C4-2B (cell line): ENCODE measurements at regions not wholly inside any gene's neighbourhood (a gene's known extent, or its start where the extent isn't known, plus 50 kb on each side); places are given as distances from the start of the nearest gene placed in this dataset.

Experiments
- H3K27ac ChIP-seq: fragments of 450-650 bp; 2 replicates; pipeline ENCODE4 v1.5.1; 2017
- ZFX ChIP-seq: fragments of 450-650 bp; IDR thresholded peaks from 2 replicates; pipeline ENCODE4 v1.6.1; 2017
- TF ChIP-seq, protein P1 (sequence below): fragments of 450-650 bp; conservative IDR thresholded peaks from 2 replicates; pipeline ENCODE4 v1.5.1; 2017; ENCODE audit warnings: mild to moderate bottlenecking

DNA sequence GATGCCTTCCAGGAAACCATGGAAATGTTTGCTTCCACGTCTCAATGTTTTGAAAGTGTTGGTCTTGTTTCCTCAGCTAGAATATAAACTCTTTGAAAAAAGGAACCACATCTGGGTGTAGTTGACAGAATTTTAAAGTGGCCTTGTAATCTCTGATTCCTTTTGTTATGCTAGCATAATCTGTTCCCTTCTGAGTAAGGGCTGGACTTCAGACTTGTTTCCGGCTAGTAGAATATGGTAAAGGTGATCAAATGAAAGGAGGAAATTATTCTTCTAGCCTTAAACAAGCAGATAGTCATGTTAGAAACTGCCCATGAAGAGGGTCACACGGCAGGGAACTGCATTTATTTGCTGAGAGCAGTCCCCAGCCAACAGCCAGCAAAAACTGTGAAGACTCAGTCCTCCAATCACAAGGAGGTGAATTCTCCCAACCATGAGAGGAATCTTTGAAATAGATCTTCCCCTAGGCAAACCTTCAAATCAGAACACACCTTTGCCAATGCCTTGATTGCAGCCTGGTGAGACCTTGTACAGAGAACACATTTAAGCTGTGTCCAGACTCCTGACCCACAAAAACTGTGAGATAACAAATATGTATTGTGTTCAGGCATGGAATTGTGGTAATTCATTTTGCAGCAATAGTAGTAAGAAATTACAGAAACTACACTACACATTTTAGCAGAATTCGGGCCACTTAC lies 316.9 kb upstream of the SP8 start:
- no peak overlapping the region for H3K27ac ChIP-seq
- TF ChIP-seq, protein P1, sequence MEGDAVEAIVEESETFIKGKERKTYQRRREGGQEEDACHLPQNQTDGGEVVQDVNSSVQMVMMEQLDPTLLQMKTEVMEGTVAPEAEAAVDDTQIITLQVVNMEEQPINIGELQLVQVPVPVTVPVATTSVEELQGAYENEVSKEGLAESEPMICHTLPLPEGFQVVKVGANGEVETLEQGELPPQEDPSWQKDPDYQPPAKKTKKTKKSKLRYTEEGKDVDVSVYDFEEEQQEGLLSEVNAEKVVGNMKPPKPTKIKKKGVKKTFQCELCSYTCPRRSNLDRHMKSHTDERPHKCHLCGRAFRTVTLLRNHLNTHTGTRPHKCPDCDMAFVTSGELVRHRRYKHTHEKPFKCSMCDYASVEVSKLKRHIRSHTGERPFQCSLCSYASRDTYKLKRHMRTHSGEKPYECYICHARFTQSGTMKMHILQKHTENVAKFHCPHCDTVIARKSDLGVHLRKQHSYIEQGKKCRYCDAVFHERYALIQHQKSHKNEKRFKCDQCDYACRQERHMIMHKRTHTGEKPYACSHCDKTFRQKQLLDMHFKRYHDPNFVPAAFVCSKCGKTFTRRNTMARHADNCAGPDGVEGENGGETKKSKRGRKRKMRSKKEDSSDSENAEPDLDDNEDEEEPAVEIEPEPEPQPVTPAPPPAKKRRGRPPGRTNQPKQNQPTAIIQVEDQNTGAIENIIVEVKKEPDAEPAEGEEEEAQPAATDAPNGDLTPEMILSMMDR, result no peak
- TF ChIP-seq ZFX, result no peak

- TF ChIP-seq, protein P1, result no peak
- TF ChIP-seq ZFX, result no peak
- no peak overlapping the region for H3K27ac ChIP-seq
Observed at GRCh38 chr7:21104124-21104500, 317.4 kb upstream of the SP8 start.

- TF ChIP-seq, protein P1, result no peak
- H3K27ac ChIP-seq, result no peak overlapping the region
Observed at GRCh38 chr7:21106296-21106732, 319.6 kb upstream of the SP8 start.

GRCh38 chr7:21107101-21107500 lies 320.4 kb upstream of the SP8 start:
- no peak overlapping the region for H3K27ac ChIP-seq
- TF ChIP-seq, protein P1, result no peak
- no peak for TF ChIP-seq ZFX

- no peak overlapping the region for H3K27ac ChIP-seq
- no peak for TF ChIP-seq ZFX
- TF ChIP-seq, protein P1, result no peak
Observed at GRCh38 chr7:21108182-21108581, 319.7 kb upstream of the SP4 start.

DNA sequence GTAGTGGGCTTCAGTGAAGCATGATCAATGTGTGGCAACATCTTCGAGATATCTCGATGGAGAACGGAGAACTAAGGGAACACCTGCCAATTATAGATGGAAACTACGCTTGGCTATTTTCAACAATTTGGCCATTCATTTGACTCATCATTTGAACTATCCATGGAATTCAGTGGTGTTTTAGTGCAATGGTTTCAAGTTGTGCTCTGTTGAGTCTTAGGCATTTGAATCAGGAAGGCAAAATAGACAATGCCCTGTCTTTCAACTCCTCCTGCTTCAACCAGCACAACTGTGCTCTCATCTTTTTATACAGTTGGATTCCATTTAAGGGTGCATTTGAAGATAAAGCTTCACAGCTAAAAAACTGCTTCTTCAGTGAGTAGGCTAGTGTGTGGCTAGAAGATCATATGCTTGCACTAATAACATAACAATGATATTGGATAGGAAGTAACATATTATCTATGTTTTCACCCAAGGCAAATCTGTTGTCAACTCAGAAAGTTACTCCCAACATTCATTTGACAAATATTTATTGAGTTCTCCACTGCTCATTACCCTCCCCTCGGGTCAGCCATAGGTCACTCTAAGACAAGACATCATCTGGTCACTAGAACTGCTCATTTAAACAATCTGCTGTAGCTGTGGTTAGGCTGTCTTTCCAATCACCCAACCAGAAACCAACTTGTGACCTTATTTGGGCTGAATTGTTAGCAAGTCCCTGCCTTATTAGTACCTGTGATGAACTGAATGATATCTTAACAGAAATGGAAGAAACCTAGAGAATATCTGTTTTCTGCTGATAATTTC lies 314.1 kb upstream of the SP4 start:
- H3K27ac ChIP-seq, result no peak overlapping the region
- TF ChIP-seq, protein P1, result no peak
- TF ChIP-seq ZFX, result no peak

DNA sequence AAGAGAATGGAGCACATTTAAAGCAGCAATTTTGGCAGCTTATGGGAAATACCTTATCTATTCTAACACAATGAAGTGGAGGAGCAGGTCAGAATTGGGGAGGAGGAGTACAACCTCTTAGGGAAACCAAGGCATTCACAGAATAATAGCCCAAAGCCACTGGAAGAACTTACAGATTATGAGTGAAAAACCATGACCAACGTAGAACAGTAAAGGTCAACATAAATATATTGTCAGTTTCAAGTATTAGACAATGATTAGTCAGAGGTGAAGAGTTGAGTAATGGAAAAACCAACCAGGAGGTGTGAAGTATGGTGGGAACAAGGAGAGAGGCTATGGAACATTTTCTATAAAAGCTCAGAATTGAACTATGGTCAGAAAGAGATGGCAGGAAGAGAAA lies 304.3 kb upstream of the SP4 start:
- TF ChIP-seq, protein P1, result no peak
- no peak for TF ChIP-seq ZFX
- H3K27ac ChIP-seq, result no peak overlapping the region
